Globus pallidus (tissue), 1 donor: ENCODE measurements at regions not wholly inside any gene's neighbourhood (a gene's known extent, or its start where the extent isn't known, plus 50 kb on each side); places are given as distances from the start of the nearest gene placed in this dataset.
"Not testable (repeated sequence)": the region's sequence is repeated elsewhere in the genome, so short reads cannot be mapped to it uniquely, and the experiment has no call there.

Experiments used
- DNase-seq: peaks from one replicate; pipeline ENCODE4 v3.0.0-alpha.2; 2015; ENCODE audit warnings: low spot score

DNA sequence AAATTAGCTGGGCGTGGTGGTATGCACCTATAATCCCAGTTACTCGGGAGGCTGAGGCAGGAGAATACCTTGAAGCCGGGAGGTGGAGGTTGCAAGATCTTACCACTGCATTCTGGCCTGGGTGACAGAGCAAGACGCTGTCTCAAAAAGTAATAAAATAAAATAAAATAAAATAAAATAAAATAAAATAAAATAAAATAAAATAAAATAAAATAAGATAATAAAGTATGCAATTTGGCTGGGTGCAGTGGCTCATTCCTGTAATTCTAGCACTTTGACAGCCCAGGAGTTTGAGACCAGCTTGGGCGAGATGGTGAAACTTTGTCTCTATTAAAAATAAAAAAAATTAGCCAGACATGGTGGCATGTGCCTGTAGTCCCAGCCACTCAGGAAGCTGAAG lies 85.6 kb upstream of the XPO1 start:
- no peak for DNase-seq

- no peak for DNase-seq
Observed at GRCh38 chr2:61620244-61621159, 82.3 kb upstream of the XPO1 start.

DNA sequence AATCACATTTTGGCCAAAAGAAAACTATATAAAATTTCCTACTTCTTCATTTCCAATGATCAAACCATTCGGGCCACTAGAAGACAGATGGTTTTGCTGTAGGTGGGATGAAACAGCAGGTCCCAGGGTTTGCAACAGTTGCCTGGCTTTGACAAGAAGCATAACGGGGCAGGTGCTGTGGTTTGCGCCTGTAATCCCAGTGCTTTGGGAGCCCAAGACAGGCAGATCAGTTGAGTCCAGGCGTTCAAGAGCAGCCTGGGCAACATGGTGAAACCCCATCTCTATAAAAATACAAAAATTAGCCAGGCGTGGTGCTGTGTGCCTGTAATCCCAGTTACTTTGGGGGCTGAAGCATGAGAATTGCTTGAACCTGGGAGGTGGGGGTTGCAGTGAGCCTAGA lies 81.4 kb upstream of the XPO1 start:
- DNase-seq, result no peak

DNA sequence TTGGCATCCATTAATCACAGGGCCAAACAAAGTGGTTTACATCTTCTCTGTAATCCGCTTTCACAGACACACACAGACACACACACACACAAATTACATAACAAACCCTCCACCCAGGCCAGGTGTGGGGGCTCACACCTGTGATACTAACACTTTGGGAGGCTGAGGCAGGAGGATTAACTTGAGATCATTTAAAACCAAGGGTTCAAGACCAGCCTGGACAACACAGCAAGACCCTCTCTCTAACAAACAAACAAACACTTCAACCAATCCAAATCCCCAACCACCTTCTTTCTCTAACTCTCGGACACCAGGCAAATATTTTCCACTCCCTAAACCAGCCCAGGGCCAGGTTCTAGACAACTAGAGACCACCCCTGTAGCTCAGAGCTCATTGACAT lies 79.5 kb upstream of the XPO1 start:
- no peak for DNase-seq

DNA sequence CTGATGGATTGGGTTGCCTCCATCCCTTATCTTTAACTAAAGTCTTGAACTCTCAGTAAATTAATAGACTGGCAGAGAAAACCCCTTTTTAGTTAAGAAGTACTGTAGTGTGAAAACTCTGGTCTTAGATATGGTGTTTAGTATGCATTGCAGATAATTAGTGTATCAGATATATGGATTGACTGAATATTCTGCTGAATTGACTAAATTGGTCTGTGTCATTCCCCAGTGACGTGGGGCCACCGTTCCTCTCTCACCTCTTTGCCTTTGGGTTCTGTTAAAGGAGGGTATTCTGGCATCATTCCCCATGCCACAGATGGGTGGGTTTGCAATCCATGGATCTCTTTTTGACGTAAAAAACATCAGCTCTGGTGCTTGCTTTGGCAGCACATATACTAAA lies 67.1 kb upstream of the XPO1 start:
- DNase-seq, result no peak

- no peak for DNase-seq
Observed at GRCh38 chr2:61604433-61604832, 66.3 kb upstream of the XPO1 start.

DNA sequence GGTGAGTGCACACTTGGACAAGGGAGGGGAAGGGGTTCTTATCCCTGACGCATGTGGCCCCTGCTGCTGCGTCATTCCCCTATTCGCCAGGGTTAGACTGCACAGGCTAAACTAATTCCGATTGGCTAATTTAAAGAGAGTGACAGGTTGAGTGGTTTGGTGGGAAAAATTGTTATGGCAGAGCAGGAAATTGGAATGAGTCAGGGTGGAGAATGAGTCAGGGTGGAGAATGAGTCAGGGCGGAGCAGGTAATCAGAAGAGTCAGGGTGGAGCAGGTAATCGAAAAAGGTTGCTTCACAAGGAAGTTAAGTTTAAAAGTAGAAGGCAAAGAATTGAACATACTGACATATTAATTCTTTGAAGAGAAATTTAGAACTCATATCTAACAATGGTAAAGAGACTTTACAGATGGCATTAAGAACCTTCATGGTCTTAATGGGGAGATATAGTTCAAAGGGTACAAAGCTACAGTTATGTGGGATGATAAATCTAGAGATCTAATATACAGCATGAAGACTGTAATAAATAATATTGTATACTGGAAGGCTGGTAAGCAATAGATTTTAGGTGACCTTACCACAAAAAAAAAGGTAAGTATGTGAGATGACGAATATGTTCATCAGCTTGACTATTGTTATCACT lies 60.5 kb upstream of the XPO1 start:
- not testable (repeated sequence) for DNase-seq

DNA sequence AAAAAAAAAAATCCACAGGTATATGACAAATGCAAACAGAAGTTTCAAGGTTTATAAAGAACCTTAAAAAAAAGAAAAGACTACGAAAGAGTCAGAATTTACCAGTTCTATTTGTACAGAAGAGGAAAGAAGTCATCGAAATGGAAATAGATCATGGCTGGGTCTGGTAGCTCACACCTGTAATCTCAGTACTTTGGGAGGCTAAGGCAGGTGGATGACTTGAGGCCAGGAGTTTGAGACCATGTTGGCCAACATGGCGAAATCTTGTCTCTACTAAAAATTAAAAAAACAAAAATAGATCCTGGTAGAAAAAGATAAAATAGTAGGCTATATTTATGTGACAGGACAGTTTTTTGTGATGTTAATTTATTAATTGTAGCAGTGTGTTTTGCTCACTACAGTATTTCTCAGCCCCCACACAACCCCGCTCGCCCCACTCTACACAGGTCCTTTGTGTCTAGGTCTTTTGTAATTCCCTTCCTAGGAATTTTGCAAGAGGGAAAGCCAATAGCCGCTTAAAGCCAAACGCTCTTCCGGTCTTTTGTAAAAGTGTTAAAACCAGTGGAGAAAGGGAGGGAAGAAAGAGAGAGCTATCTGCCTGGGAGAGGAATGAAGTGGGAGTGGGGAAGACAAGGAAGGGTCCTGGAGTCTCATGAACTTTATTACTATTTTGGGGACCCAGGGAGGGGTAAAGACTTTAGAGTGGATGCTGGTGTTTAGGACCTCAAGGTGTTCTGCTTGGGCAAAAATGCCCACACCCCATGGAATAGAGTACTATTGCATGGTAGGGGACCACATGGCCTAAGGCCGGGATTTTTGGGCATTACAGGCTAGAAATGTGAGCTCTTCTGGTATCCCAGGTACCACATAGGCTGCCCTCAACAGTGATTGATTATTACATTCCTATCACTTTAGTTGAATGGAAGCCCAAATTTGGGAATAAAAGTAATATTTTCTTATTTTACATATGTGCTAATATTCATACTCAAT lies 59.4 kb upstream of the XPO1 start:
- no peak for DNase-seq

GRCh38 chr2:61594201-61594600 lies 56.0 kb upstream of the XPO1 start:
- DNase-seq, result not testable (repeated sequence)

DNA sequence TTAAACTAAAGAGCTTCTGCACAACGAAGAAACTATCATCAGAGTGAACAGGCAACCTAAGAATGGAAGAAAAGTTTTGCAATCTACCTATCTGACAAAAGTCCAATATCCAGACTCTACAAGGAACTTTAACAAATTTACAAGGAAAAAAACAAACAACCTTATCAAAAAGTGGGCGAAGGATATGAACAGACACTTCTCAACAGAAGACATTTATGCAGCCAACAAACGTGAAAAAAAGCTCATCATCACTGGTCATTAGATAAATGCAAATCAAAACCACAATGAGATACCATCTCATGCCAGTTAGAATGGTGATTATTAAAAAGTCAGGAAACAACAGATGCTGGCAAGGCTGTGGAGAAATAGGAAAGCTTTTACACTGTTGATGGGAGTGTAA lies 55.5 kb upstream of the XPO1 start:
- not testable (repeated sequence) for DNase-seq

GRCh38 chr2:61590214-61590613 lies 52.1 kb upstream of the XPO1 start:
- DNase-seq, result no peak

- no peak for DNase-seq
Observed at GRCh38 chr2:61588566-61588965, 50.4 kb upstream of the XPO1 start.
